ENCODE measurements at regions not wholly inside any gene's neighbourhood (a gene's known extent, or its start where the extent isn't known, plus 50 kb on each side); places are given as distances from the start of the nearest gene placed in this dataset.

GRCh38 chr12:61490526-61491498 is 769.4 kb upstream of the USP15 start:
- peak; percentile 43 for DNase-seq
- in situ Hi-C loops (cut with HindIII; ENCODE audit: low pct_ligation_motif_present, low sequenced_read_pairs), result no loop called here
- H3K27ac ChIP-seq, result no peak overlapping the region
- no peak overlapping the region for H3K4me3 ChIP-seq (ENCODE audit: low read depth, low read length)
- H3K36me3 ChIP-seq (replicated peaks), result no peaks in the 10 kb centered on the region
- no peak for TF ChIP-seq CTCF (IDR thresholded peaks at IDR 0.05; ENCODE audit: low read depth, low read length, missing control alignments)
- H3K27me3 ChIP-seq (replicated peaks), result no peaks in the 10 kb centered on the region

GRCh38 chr12:61502179-61502578 is 758.0 kb upstream of the USP15 start:
- Histone ChIP-seq H3K27ac (no peak overlapping the region), H3K4me3 (ENCODE audit: low read depth, low read length) (no peak overlapping the region), H3K27me3 (replicated peaks) (no peaks in the 10 kb centered on the region), H3K36me3 (replicated peaks) (no peaks in the 10 kb centered on the region)
- no peak for TF ChIP-seq CTCF (IDR thresholded peaks at IDR 0.05; ENCODE audit: low read depth, low read length, missing control alignments)
- DNase-seq, result no peak
- in situ Hi-C loops (cut with HindIII; ENCODE audit: low pct_ligation_motif_present, low sequenced_read_pairs), result no loop called here

- Histone ChIP-seq H3K36me3 (replicated peaks) (no peaks in the 10 kb centered on the region), H3K27me3 (replicated peaks) (no peaks in the 10 kb centered on the region), H3K4me3 (ENCODE audit: low read depth, low read length) (no peak overlapping the region), H3K27ac (no peak overlapping the region)
- in situ Hi-C loops (cut with HindIII; ENCODE audit: low pct_ligation_motif_present, low sequenced_read_pairs), result no loop called here
- DNase-seq, result no peak
- no peak for TF ChIP-seq CTCF (IDR thresholded peaks at IDR 0.05; ENCODE audit: low read depth, low read length, missing control alignments)
These were observed 755.7 kb upstream of the USP15 start for GRCh38 chr12:61504396-61505080.

GRCh38 chr12:61513499-61513898 is 746.7 kb upstream of the USP15 start:
- Histone ChIP-seq H3K36me3 (replicated peaks) (no peaks in the 10 kb centered on the region), H3K4me3 (ENCODE audit: low read depth, low read length) (no peak overlapping the region), H3K27ac (no peak overlapping the region), H3K27me3 (replicated peaks) (no peaks in the 10 kb centered on the region)
- TF ChIP-seq CTCF (IDR thresholded peaks at IDR 0.05; ENCODE audit: low read depth, low read length, missing control alignments), result no peak
- in situ Hi-C loops (cut with HindIII; ENCODE audit: low pct_ligation_motif_present, low sequenced_read_pairs), result no loop called here
- DNase-seq, result no peak

GRCh38 chr12:61514016-61514415 is 746.2 kb upstream of the USP15 start:
- no peak for DNase-seq
- Histone ChIP-seq H3K36me3 (replicated peaks) (no peaks in the 10 kb centered on the region), H3K27me3 (replicated peaks) (no peaks in the 10 kb centered on the region), H3K4me3 (ENCODE audit: low read depth, low read length) (no peak overlapping the region), H3K27ac (no peak overlapping the region)
- TF ChIP-seq CTCF (IDR thresholded peaks at IDR 0.05; ENCODE audit: low read depth, low read length, missing control alignments), result no peak
- in situ Hi-C loops (cut with HindIII; ENCODE audit: low pct_ligation_motif_present, low sequenced_read_pairs), result no loop called here

Data from brain microvascular endothelial cell (primary cell).